OCI-LY3 (cell line): ENCODE measurements at regions not wholly inside any gene's neighbourhood (a gene's known extent, or its start where the extent isn't known, plus 50 kb on each side); places are given as distances from the start of the nearest gene placed in this dataset.

ENCODE experiments used
- CTCF ChIP-seq: fragments of 200-600, 300-600 bp; sonication (generic); IDR thresholded peaks from 2 replicates; pipeline ENCODE4 v1.5.1; 2014; ENCODE audit warnings: antibody characterized with exemption, low read length, low read depth
- EZH2phosphoT487 ChIP-seq: fragments of 200-600 bp; shearing (Covaris generic); IDR thresholded peaks from 2 replicates; pipeline ENCODE4 v1.6.1; 2018; ENCODE audit warnings: antibody characterized with exemption, mixed run types, low read depth

GRCh38 chr2:805664-806063, 128.5 kb upstream of the TMEM18 start:
- TF ChIP-seq EZH2phosphoT487 (no peak), CTCF (no peak)
